ENCODE measurements at regions not wholly inside any gene's neighbourhood (a gene's known extent, or its start where the extent isn't known, plus 50 kb on each side); places are given as distances from the start of the nearest gene placed in this dataset.

DNA sequence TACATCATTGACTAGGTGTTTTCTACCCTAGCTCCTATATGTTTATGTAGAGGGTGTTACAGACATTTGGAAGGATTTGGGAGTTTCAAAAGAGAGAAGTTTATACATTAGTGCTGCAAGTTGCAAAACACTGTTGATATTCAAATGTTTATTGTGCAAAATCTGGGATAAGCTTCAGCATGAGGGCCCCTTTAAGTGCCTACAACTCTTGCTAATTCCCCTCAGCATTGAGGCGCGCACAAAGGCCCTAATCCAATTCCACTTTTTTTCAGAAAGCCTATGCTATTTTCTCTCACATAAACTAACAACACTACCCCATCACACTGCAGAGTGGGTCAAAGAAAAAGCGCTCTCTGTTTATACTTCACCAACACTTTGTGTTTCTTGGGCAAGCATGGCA is 208.0 kb downstream of the NR2F2 start:
- DNase-seq = no peak

DNA sequence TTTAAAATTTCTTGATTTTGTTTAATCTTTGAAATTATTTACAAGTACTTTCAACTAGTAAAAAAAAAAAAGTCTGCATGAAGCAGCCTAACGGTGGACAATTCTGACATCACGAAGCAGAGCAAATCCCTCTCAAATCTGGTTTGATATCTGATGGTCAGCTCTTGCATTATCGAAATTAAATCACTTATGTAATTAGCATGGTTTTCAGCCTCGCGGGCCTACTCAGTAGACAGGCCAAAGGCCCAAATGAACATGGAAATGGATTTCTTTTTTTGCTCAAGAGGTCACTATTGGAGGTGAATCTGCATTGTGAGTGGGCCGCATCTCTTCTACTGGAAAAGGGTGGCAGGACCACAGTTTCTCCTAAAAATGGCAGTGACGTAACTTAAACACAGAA is 209.8 kb downstream of the NR2F2 start:
- no peak for DNase-seq

DNA sequence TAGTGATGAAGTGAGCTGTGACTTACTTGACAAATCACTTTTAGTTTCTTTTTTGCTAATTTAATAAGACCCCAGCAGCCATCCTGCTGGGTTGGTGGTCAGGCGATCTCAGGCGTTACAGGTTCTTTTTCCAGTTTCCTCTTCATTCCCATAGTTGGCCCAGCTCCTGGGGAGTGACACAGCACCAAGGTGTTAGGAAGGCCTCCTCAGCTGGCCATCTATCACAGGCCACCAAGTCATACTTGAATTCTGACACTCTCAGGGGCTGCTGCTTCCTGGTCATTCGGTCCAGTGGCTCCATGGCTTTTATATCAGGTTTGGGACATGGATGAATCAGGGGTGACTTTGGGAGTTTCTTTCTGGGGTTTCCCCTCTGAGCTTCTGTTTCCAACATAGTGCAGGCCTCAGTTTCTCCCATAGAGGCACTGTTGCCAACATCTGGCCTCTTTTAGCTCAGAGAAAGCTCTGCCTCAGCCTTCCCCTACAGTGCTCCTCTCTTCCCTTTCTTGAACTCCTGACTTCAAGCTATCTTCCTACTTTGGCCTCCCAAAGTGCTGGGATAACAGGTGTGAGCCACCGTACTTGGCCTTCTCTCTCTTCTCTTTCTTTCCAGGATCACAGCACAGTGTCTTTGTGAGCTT is 211.8 kb downstream of the NR2F2 start:
- DNase-seq = no peak

DNA sequence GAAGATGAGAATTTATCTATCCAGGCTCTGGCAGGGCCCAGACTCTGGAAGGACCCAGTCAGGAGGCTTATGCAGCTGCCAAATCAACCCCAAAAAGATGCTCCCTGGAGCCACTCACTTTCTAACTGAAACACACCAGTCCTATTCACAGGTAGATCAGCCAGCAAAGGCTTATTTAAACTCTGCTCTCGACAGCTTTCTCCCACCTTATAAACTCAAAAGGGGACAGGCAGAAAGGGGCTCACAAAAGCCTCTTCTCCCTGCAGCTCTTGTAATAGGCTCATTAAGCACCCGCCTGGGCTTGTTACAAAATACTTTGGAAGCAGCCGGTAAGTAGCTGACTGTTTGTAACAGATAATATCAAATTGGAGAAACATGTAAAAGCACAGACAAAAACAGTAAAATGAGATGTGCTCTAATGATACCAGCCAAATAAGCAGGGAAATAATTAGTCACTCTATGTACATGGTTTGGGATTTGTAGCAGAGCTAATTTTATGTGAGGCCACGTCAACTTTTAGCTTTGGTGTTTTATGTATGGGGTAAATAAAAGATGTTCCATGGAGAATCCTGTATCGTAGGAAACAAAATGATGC is 213.8 kb downstream of the NR2F2 start:
- no peak for DNase-seq

DNA sequence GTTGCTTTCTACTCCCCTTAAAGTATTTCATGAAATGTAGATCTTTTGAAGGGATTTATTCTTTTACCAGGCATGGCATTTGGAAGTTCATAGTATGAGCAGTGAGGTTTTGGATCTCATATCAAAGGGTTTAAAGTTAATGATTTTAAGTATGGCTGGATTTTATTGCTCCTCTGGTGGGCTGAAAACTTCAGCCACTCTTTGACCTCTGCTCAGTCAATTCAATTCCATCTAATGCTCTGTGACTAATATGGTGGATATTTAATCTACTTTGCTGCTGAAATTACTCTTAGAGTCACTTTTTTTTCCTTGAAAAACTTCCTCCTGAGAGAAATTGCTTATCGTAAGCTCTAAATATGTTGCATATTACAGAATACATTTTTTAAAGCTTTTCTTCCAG is 218.6 kb downstream of the NR2F2 start:
- DNase-seq = no peak

DNA sequence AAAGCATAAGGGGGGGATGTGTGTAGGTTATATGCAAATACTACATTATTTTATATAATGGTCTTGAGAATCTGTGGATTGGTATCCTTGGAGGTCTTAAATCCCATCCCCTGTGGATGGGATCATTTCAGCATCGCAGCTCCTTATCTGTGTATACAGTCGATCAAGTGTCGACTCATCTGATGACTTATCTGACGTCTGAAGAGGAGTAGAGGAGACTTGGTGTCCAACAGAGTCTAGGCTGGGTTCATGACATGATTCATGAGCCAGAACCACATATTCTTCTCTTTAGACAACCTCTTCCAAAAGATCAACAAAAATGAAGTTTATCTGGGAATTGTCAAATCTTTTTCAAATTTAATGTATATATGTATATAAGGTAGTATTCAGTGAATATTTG is 220.7 kb downstream of the NR2F2 start:
- DNase-seq = no peak

DNA sequence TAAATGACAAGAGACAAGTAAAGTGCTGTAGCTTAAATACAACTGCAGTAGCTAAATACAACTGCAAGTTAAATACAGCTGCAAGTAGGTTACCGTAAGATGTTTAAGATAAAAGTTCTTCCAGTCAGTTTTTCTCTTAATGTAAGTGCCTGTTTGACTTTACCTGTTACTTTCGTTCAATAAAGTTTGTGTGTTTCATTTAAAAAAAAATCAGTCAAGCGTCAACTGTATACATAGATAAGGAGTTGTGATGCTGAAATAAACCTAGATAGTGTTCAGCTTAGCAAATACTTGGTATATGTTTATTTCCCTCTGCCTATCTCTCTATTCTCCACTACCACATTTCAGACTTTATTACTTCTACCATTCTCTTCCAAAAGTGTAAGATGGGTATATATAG is 221.2 kb downstream of the NR2F2 start:
- DNase-seq = no peak

DNA sequence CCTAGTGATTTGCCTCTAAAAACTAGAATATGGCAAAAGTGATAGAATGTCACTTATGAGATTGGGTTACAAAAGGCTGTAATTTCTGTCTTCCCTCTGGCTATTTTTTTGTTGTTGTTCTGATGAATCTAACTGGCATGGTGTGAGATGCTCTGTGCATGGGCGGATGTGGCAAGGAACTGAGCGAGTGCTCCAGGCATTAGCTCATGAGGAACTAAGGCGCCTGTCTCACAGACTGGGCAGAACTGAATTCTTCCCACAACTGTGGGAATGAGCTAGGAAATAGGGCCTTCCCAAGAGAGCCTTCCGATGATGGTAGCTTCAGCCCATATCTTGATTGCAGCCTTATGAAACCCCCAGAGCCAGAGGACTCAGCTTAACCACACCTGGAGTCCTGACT is 222.5 kb downstream of the NR2F2 start:
- DNase-seq = no peak

DNA sequence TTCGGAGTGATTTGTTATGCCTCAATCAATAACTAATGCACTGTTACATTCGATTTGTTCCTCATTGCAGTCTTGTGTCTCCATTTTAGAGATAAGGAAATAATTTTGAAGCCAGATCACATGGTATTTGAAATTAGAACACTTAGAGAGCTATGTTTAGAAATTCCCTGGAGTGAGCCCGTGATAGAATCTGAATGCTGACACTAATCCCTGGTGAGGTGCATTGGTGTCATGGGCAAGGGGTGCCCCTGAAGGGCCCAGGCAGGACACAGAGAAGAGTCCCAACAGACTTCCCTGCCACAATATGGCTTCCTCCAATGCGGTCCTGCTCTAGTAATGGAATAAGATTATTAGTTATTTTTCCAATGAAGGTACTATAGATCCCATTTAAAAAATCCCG is 223.0 kb downstream of the NR2F2 start:
- DNase-seq = no peak

DNA sequence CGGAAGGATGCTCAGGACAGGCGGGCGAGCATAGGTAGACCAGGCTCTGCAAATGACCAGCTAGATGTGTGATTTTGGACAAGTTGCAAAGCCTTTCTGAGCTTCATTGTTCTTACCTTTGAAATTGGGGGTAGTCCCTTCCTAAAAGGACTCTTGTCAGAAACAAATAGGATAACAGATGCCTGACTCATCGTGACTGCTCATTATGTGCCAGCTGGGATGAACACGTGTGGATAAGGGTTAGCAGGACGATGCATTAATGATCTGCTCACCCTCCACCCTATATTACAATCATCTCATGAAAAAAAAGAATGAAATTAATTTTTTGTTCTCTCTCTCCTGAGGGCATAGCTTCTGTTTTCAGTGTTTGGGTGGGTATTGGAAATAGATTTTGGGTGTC is 223.4 kb downstream of the NR2F2 start:
- DNase-seq = no peak

DNA sequence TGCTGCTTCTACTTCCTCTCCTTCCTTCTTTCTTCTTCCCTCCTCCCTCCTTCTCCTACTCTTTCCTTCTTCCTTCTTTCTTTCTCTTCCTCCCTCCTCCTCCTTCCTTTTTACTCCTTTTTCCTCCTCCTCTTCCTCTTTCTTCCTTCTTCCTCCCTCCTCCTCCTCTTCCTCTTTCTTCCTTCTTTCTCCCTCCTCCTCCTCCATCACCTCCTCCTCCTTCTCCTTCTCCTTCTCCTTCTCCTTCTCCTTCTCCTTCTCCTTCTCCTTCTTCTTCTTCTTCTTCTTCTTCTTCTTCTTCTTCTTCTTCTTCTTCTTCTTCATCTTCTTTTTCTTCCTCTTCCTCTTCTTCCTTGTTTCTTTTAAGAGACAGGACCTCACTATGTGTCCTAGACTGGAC is 224.0 kb downstream of the NR2F2 start:
- no peak for DNase-seq

DNA sequence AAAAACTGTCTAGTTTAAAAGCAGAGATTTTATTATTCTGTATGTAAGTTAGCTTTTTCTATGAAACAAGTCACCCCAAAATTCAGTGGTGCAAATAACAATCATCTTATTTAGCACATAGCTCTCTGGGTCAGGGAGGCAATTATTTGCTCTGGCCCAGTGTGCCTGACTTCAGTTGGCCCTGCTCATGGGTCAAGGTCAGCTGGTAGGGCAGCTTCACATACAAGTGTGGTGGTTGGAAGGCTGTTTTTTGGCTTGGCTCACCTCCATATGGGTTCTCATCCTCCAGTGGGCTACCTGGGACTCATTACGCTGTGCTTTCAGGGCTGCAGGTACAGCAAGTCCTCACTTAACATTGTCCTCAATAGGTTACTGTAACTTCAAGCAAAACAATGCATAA is 228.6 kb downstream of the NR2F2 start:
- no peak for DNase-seq

DNA sequence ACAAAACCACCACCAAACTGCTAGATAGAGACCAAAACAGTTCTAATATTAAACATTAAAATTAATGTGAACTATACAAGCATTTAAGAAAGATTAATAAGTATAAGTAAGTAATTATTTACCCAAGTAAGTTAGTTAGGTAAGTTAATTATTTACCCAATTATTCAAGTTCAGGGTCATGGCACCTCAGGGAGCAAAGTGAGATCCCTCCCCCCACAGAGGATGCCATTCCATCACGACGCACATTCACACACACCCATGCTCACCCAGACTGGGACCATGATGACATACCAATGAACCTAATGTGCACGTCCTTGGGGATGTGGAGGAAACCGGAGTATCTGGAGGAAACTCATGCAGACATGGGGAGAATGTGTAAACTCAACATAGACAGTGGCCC is 229.1 kb downstream of the NR2F2 start:
- no peak for DNase-seq

DNA sequence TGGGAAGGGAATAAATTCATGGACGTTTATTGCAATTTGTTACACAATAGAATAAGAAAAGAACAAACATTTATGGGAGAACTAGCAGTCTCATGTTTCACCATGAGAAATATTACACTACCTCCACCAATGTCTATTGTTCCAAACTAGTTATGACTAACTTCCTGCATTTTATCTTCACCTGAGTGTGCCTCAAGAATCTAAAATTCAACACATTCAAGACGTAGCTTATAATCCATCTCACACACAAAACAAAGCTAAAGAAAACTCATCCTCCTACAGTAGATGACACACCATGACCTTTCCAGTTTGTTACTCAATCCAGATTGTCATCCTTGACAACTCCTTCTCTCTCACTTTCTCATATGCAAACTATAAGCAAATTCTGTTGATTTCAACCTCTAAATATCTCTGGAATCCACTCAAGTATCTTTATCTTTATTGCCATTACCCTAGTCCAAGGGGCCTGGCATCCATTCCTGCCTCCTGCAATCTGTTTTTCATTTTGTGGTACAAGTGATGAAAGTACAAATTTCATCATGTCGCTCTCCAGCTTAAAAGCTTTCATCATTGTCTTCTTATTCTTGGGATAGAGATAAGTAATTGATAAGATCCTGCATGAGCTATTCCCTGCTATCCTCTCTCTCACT is 229.9 kb downstream of the NR2F2 start:
- DNase-seq = no peak

DNA sequence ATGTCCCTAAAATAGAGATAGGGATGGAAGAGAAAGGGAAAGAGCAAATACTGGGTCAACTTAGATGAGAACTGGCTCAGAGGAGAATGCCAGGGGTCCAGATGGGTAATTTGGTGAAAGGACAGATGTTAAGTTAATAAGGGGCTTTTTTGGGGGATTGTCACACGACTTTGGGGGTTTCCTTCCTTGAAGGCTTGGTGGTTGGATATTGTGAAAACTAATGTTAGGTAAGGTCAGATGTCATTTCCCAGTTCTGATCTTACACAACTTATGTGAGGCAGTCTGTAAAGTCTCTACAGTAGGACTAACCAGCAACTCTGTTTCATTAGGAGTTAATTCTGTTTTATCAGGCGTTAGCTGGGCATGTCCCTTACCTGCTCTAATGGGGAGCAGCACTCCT is 231.1 kb downstream of the NR2F2 start:
- DNase-seq = no peak

DNA sequence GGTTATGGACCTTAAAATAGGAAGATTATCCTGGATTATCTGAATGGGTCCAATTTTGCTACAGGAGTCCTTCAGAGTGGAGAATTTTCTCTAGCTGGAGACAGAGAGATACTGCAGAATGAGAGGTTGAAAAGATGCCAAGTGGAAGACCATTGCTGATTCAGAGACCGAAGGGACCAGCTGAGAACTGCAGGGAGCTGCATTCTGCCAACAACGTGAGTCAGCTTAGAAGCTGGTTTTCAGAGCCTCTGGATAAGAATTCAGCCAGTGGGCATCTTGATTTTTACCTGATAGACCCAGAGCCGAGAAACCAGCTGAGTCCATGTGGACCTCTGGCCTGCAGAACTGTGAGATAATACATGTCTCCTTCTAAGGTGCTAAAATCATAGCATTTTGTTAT is 234.0 kb downstream of the NR2F2 start:
- DNase-seq = no peak

DNA sequence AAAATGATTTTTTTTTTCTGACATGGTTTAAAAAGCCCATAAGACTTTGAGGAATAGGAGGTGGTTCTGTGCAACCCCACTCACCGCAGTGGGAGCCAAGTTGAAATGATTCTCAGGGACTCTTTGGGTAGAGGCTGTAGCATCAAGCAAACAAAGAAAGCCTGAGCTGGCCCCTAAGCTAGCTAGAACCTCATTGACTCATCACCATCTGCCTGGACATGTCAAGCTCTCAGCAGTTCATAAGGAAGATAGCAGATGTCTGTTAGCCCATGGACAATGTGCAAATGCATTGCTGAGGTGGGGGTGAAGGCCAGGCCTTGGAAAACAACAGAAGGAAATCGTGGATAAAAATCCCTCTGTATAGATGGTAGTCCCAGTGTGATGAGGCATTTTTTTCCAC is 234.8 kb downstream of the NR2F2 start:
- DNase-seq = no peak

DNA sequence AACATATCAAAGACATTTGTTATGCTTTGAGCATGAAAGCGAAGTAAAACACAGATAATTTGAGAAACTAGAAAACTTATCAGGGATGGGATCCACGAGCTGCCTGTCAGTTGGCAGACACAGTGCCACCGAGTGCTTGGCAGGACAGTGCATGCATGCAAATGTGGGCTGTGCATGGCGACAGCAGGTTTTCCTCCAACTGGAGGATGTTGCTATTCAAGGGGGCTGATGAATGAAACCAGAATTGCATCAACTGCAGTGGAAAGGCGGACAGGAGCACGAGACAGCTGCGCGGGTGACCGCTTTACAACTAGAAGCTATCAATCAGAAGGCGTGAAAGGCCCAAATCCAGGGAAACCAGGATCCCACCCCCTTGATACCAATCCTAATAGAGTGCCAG is 244.3 kb downstream of the NR2F2 start:
- no peak for DNase-seq

DNA sequence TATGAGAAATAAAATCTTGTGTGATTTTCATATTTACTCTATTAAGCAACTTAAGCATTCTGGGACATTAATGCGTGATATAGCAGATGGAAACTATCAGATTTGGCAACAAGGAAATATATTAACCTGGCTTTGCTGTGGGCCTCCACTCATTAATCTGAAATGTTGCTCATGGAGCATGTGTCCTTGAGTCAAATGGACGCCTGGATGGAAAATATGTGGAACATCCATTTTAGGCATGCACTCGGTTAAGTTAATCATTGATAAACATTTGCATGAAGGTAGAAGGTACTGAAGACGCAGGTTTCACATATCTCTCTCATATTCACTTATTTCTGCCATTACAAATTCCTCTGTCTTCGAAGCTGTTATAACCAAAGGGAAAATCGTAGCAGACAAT is 246.1 kb downstream of the NR2F2 start:
- no peak for DNase-seq

DNA sequence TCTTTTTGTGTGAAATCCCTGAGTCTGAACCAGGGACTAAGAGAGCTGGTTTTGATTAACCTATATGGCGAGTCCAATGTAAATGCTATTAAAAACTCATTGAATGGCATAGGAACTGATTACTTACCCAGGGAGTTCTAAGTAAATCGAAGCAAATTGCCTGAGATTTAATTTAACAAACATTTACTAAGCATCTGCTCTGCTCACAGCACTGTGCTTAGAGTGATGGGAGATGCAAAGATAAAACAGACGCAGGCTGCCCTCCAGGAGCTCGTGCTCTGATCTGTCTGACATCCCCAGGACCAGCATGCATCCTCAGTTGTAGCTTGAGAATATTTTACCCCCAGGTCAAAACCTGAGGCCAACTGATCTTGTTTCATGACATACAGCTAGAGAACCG is 247.9 kb downstream of the NR2F2 start:
- DNase-seq = no peak

DNA sequence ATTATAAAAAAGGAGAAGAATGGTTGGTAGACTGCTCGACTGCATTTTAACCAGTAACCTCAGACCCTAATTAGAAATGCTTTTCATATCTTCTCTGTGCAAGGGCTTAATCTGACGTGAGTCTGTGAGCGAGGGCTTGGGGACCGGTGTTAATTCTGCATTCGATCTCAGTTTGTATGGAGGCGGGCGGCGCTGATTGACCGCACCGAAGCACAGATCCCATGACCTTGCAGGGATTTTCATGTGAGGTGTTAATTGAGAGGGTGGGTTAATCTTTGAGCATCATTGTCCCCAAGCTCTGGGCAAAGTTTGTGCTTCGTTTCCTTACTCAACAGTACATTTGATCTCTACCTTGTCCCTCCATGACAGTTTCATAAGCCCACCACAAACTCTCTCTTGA is 250.9 kb downstream of the NR2F2 start:
- no peak for DNase-seq

DNA sequence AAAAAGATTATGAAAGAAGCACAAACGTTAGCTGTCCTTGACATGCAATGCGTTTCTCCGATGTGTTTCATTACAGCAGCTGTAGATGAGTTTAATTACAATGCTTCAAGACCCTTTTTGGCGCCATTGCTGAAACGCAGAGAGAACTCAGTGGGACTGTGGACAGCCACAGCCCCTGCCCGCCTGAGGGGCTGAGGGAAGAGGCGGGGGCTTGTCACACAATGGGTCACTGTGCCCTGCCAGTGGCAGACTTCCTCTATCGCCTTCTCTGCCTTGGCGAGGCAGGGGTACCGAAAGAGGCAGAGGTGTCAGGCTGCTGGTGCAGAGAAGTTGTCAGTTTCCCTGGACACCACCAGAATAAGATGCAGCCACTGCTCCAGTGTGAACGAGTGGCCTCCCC is 252.0 kb downstream of the NR2F2 start:
- no peak for DNase-seq

DNA sequence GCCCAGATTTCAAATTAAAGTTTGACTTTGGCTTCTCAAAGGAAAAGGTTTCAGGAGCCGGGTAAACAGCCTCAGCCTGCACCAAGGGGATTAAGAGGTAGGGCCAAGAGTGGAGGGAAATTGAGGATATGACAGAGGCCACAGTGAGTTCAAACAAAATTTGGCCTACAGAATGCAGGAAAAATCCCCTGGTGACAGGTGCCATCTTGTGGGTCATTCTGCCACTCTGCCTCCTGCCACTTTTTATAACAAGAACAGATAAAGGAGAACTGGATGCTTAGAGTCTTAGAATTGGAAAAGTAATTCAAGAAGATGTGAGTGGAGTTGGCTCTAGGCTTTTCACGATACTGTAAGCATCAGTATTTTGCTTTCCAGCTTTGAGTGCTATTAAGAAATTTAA is 253.2 kb downstream of the NR2F2 start:
- DNase-seq = no peak

DNA sequence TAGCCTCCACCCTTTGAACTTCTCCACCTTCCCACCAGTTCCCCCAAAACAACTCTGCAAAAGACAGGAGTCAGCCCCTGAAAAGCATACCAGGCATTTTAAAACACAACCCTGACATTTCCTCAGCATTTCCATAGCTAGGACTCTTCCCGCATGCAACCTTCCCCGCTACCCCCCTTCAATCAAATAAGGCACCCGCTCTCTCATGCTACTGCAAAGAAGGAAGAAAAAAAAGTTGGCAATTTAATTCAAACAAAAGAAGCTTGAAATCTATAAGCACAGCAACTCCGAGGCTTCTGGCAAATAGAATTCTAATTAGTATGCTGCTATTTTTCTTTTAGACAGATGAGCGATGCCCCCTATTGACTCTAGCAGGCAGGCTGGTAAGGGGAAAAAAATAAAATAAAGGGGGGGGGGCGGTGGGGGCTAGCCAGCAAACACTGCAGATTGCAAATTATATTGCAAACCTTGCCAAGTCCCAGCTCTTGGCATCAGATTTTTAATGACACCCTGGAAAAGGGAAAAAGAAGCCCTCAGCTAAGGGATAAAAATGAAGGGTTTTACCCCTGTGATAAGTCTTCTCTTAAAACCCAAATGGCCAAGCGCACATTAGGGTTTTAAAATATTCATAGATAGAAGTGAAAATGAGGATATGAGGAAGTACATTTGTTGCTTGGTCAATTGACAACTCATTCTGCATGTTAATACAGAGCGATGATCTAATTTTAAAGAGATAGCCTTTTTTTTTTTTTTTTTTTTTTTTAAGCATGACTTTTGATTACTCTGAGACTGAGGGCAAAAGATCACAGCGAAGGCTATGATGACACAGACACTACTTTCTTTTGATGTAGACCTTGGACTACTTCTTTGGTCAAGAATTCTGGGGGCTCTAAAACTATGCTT is 255.2 kb downstream of the NR2F2 start:
- DNase-seq = no peak
